KMS-11 (cell line): ENCODE measurements at regions not wholly inside any gene's neighbourhood (a gene's known extent, or its start where the extent isn't known, plus 50 kb on each side); places are given as distances from the start of the nearest gene placed in this dataset.

Source experiments
- H2AFZ ChIP-seq: fragments of 200-600 bp; sonication (generic); 2 replicates; pipeline ENCODE4 v1.6.1; 2016; ENCODE audit warnings: antibody characterized with exemption, mixed run types, low read depth
- H3K27ac ChIP-seq: fragments of 200-600 bp; sonication (generic); 2 replicates; pipeline ENCODE4 v1.6.1; 2016; ENCODE audit warnings: mild to moderate bottlenecking, mixed run types
- H3K27me3 ChIP-seq: fragments of 200-600 bp; sonication (generic); 2 replicates; pipeline ENCODE4 v1.6.1; 2017; ENCODE audit warnings: mild to moderate bottlenecking, low read depth, mixed run types, moderate library complexity; ENCODE audit not compliant: insufficient read depth
- H3K36me3 ChIP-seq: fragments of 200-600 bp; sonication (generic); 2 replicates; pipeline ENCODE4 v1.6.1; 2017; ENCODE audit warnings: mild to moderate bottlenecking, mixed run types; ENCODE audit not compliant: insufficient read depth
- H3K4me1 ChIP-seq: fragments of 200-600 bp; sonication (generic); 2 replicates; pipeline ENCODE4 v1.6.1; 2016; ENCODE audit warnings: mild to moderate bottlenecking, low read depth, mixed run types; ENCODE audit not compliant: poor library complexity, severe bottlenecking
- H3K4me2 ChIP-seq: fragments of 200-600 bp; sonication (generic); 2 replicates; pipeline ENCODE4 v1.7.0; 2016; ENCODE audit warnings: mild to moderate bottlenecking, mixed run types
- H3K4me3 ChIP-seq: fragments of 200-600 bp; sonication (generic); IDR thresholded peaks from 2 replicates; pipeline ENCODE4 v1.6.1; 2017; ENCODE audit warnings: low read depth, low read length, mixed read lengths; ENCODE audit not compliant: insufficient read depth
- H3K79me2 ChIP-seq: fragments of 200-600 bp; sonication (generic); 2 replicates; pipeline ENCODE4 v1.6.1; 2016; ENCODE audit warnings: low read depth, mixed run types; ENCODE audit not compliant: insufficient read depth
- H3K9ac ChIP-seq: fragments of 200-600 bp; sonication (generic); 2 replicates; pipeline ENCODE4 v1.6.1; 2016; ENCODE audit warnings: mild to moderate bottlenecking, mixed run types
- H4K20me1 ChIP-seq: fragments of 200-600 bp; sonication (generic); 2 replicates; pipeline ENCODE4 v1.6.1; 2016; ENCODE audit warnings: mild to moderate bottlenecking, mixed run types; ENCODE audit not compliant: insufficient read depth
- CTCF ChIP-seq: fragments of 200-600 bp; sonication (generic); conservative IDR thresholded peaks from 2 replicates; pipeline ENCODE4 v1.6.1; 2017; ENCODE audit warnings: low read depth, mild to moderate bottlenecking, antibody characterized with exemption, low read length, moderate library complexity, mixed read lengths

- no peak overlapping the region for H3K27ac ChIP-seq
- H3K36me3 ChIP-seq, result no peaks in the 10 kb centered on the region
- no peaks in the 10 kb centered on the region for H4K20me1 ChIP-seq
- H3K4me1 ChIP-seq, result no peaks in the 10 kb centered on the region
- no peak overlapping the region for H2AFZ ChIP-seq
- H3K4me3 ChIP-seq, result no peak overlapping the region
- TF ChIP-seq CTCF, result no peak
- H3K4me2 ChIP-seq, result no peak overlapping the region
- no peaks in the 10 kb centered on the region for H3K79me2 ChIP-seq
- no peak overlapping the region for H3K9ac ChIP-seq
- H3K27me3 ChIP-seq, result no peaks in the 10 kb centered on the region
Measured at GRCh38 chr7:18081617-18082016, 54.0 kb upstream of the PRPS1L1 start.

GRCh38 chr7:18082169-18082568 is 54.5 kb upstream of the PRPS1L1 start:
- H3K9ac ChIP-seq, result no peak overlapping the region
- H3K4me3 ChIP-seq, result no peak overlapping the region
- H3K27ac ChIP-seq, result no peak overlapping the region
- H2AFZ ChIP-seq, result no peak overlapping the region
- no peak for TF ChIP-seq CTCF
- no peaks in the 10 kb centered on the region for H3K79me2 ChIP-seq
- no peaks in the 10 kb centered on the region for H3K4me1 ChIP-seq
- H3K36me3 ChIP-seq, result no peaks in the 10 kb centered on the region
- no peaks in the 10 kb centered on the region for H3K27me3 ChIP-seq
- H3K4me2 ChIP-seq, result no peak overlapping the region
- H4K20me1 ChIP-seq, result no peaks in the 10 kb centered on the region

GRCh38 chr7:18086165-18087025 is 58.7 kb upstream of the PRPS1L1 start:
- no peak for TF ChIP-seq CTCF
- no peaks in the 10 kb centered on the region for H3K79me2 ChIP-seq
- no peaks in the 10 kb centered on the region for H4K20me1 ChIP-seq
- H3K27me3 ChIP-seq, result no peaks in the 10 kb centered on the region
- H2AFZ ChIP-seq, result no peak overlapping the region
- H3K4me2 ChIP-seq, result no peak overlapping the region
- H3K27ac ChIP-seq, result no peak overlapping the region
- no peak overlapping the region for H3K9ac ChIP-seq
- no peak overlapping the region for H3K4me3 ChIP-seq
- H3K4me1 ChIP-seq, result no peaks in the 10 kb centered on the region
- H3K36me3 ChIP-seq, result no peaks in the 10 kb centered on the region

GRCh38 chr7:18087026-18087686 is 59.5 kb upstream of the PRPS1L1 start:
- Histone ChIP-seq H3K9ac (no peak overlapping the region), H3K4me3 (no peak overlapping the region), H3K27ac (no peak overlapping the region), H4K20me1 (no peaks in the 10 kb centered on the region), H3K79me2 (no peaks in the 10 kb centered on the region), H3K4me1 (no peaks in the 10 kb centered on the region), H2AFZ (no peak overlapping the region), H3K36me3 (no peaks in the 10 kb centered on the region), H3K4me2 (no peak overlapping the region), H3K27me3 (no peaks in the 10 kb centered on the region)
- no peak for TF ChIP-seq CTCF
